HCT116 (cell line): ENCODE measurements at regions not wholly inside any gene's neighbourhood (a gene's known extent, or its start where the extent isn't known, plus 50 kb on each side); places are given as distances from the start of the nearest gene placed in this dataset.

Experiments
- ATAC-seq: fragments of 200-7000 bp; cut with Tn5 transposase; 2 replicates; pipeline ENCODE4 v1.9.1; 2020; ENCODE audit warnings: mild to moderate bottlenecking, moderate library complexity
- BruUV-seq: library from RNA; stranded (reverse); fragments of 400-500 nt; replicated peaks from 2 replicates; lab custom pipeline; 2021; lab: Mats Ljungman, UMichigan
- CTCF ChIA-PET: fragments of 300-600 bp; sonication (Branson Sonifier 250); formaldehyde crosslinking; loops from one replicate; lab custom pipeline; 2021; ENCODE audit warnings: antibody characterized with exemption; lab: Charles Lee
- POLR2A ChIA-PET: fragments of 300-600, 350-600 bp; sonication (Branson Sonifier 250); formaldehyde crosslinking; loops from one replicate; lab custom pipeline; 2021; ENCODE audit warnings: antibody characterized with exemption; lab: Charles Lee
- RAD21 ChIA-PET, 2 experiments: fragments of 300-600 bp; sonication (Branson Sonifier 250); formaldehyde crosslinking; loops; one replicate each; lab custom pipeline; 2023; ENCODE audit warnings: low total read pairs in 2 of 2; ENCODE audit not compliant: uncharacterized antibody in 2 of 2, unreplicated experiment in 2 of 2, low non-redundant PET in 1 of 2; lab: Charles Lee
- DNase-seq: peaks from one replicate; pipeline ENCODE4 v3.0.0-alpha.2; 2010; ENCODE audit warnings: low read depth, low spot score
- H2AFZ ChIP-seq: fragments of 200-600 bp; shearing (Covaris generic), sonication (generic); 2 replicates; pipeline ENCODE4 v1.6.1; 2017; ENCODE audit warnings: low read depth, mixed run types, mixed read lengths, antibody characterized with exemption, low read length; ENCODE audit not compliant: poor library complexity, severe bottlenecking
- H3K27ac ChIP-seq: 2 replicates; pipeline ENCODE4 v1.5.1; 2012; ENCODE audit warnings: low read depth, low read length
- H3K27me3 ChIP-seq: fragments of 200-600 bp; sonication (generic); 2 replicates; pipeline ENCODE4 v1.6.1; 2016; ENCODE audit warnings: mixed run types, low read length, mixed read lengths; ENCODE audit not compliant: insufficient read depth
- H3K36me3 ChIP-seq, 2 experiments: fragments of 200-500 bp in 1 of 2; fragments of 200-600 bp in 1 of 2; sonication (Bioruptor generic) in 1 of 2; sonication (generic) in 1 of 2; 2 replicates each; pipeline versions ENCODE4 v1.5.1 to v1.6.1; 2014 to 2016; ENCODE audit warnings: low read length in 2 of 2, inconsistent platforms in 1 of 2, mixed read lengths in 1 of 2, mixed run types in 1 of 2; ENCODE audit not compliant: insufficient read depth in 2 of 2, control insufficient read depth in 1 of 2
- H3K4me1 ChIP-seq, 2 experiments: fragments of 200-600 bp in 1 of 2; sonication (generic) in 1 of 2; 2 replicates each; pipeline versions ENCODE4 v1.5.1 to v1.6.1; 2012 to 2017; ENCODE audit warnings: low read length in 2 of 2, inconsistent platforms in 1 of 2, mild to moderate bottlenecking in 1 of 2, mixed read lengths in 1 of 2, mixed run types in 1 of 2, moderate library complexity in 1 of 2; ENCODE audit not compliant: insufficient read depth in 2 of 2, control insufficient read depth in 1 of 2
- H3K4me2 ChIP-seq: fragments of 200-600 bp; sonication (generic); 2 replicates; pipeline ENCODE4 v1.6.1; 2017; ENCODE audit warnings: mixed run types, low read length, mixed read lengths
- H3K4me3 ChIP-seq, 2 experiments: fragments of 200-600 bp in 1 of 2; sonication (generic) in 1 of 2; replicated peaks in 1 of 2; 2 replicates each; pipeline ENCODE4 v1.5.1; 2011 to 2016; ENCODE audit warnings: low read length in 2 of 2, control low read depth in 1 of 2, low read depth in 1 of 2, mild to moderate bottlenecking in 1 of 2, mixed read lengths in 1 of 2, mixed run types in 1 of 2
- H3K79me2 ChIP-seq: fragments of 200-600 bp; sonication (generic); 2 replicates; pipeline ENCODE4 v1.6.1; 2017; ENCODE audit warnings: mild to moderate bottlenecking, mixed run types, low read length, moderate library complexity, mixed read lengths; ENCODE audit not compliant: insufficient read depth
- H3K9ac ChIP-seq: fragments of 200-600 bp; sonication (generic); 2 replicates; pipeline ENCODE4 v1.6.1; 2016; ENCODE audit warnings: low read length, mixed read lengths
- H3K9me2 ChIP-seq: fragments of 200-600 bp; sonication (generic), shearing (Covaris generic); 2 replicates; pipeline ENCODE4 v1.6.1; 2017; ENCODE audit warnings: mixed run types, mild to moderate bottlenecking, moderate library complexity; ENCODE audit not compliant: insufficient read depth
- H3K9me3 ChIP-seq, 2 experiments: fragments of 200-500 bp in 1 of 2; fragments of 200-600 bp in 1 of 2; sonication (Bioruptor generic) in 1 of 2; sonication (generic) in 1 of 2; 2 replicates each; pipeline ENCODE4 v1.6.1; 2014 to 2017; ENCODE audit warnings: low read length in 2 of 2, mixed read lengths in 2 of 2, inconsistent platforms in 1 of 2, low read depth in 1 of 2, mild to moderate bottlenecking in 1 of 2, mixed run types in 1 of 2, moderate library complexity in 1 of 2; ENCODE audit not compliant: control insufficient read depth in 1 of 2, insufficient read depth in 1 of 2
- H4K20me1 ChIP-seq: fragments of 200-600 bp; sonication (generic), shearing (Covaris generic); 2 replicates; pipeline ENCODE4 v1.6.1; 2017; ENCODE audit warnings: mixed run types, mild to moderate bottlenecking, moderate library complexity; ENCODE audit not compliant: insufficient read depth
- ATF3 ChIP-seq: IDR thresholded peaks from 2 replicates; pipeline ENCODE4 v1.6.1; 2012
- EGR1 ChIP-seq: IDR thresholded peaks from 2 replicates; pipeline ENCODE4 v1.6.1; 2012; ENCODE audit warnings: low read depth
- ELF1 ChIP-seq: IDR thresholded peaks from 2 replicates; pipeline ENCODE4 v1.6.1; 2012; ENCODE audit warnings: low read depth, borderline replicate concordance
- EZH2 ChIP-seq: fragments of 200-600 bp; sonication (generic); IDR thresholded peaks from 2 replicates; pipeline ENCODE4 v1.6.1; 2017; ENCODE audit warnings: antibody characterized with exemption, mixed run types
- EZH2phosphoT487 ChIP-seq: fragments of 200-600 bp; IDR thresholded peaks from 2 replicates; pipeline ENCODE4 v1.6.1; 2018; ENCODE audit warnings: antibody characterized with exemption, borderline replicate concordance
- FOSL1 ChIP-seq: IDR thresholded peaks from 2 replicates; pipeline ENCODE4 v1.6.1; 2012; ENCODE audit warnings: low read depth
- JUND ChIP-seq: IDR thresholded peaks from 2 replicates; pipeline ENCODE4 v1.6.1; 2012
- POLR2A ChIP-seq: IDR thresholded peaks from 2 replicates; pipeline ENCODE4 v1.7.0; 2011; ENCODE audit warnings: borderline replicate concordance; ENCODE audit not compliant: insufficient read depth, insufficient read length; ENCODE audit errors: extremely low read depth
- POLR2AphosphoS5 ChIP-seq: IDR thresholded peaks from 2 replicates; pipeline ENCODE4 v1.6.1; 2011; ENCODE audit warnings: mild to moderate bottlenecking, low read depth, low read length, moderate library complexity
- REST ChIP-seq: IDR thresholded peaks from 2 replicates; pipeline ENCODE4 v1.6.1; 2012; ENCODE audit warnings: low read depth
- SP1 ChIP-seq: IDR thresholded peaks from 2 replicates; pipeline ENCODE4 v1.6.1; 2012; ENCODE audit warnings: low read depth
- YY1 ChIP-seq: IDR thresholded peaks from 2 replicates; pipeline ENCODE4 v1.6.1; 2011; ENCODE audit warnings: low read length, low read depth, moderate library complexity, mild to moderate bottlenecking; ENCODE audit not compliant: insufficient replicate concordance; ENCODE audit errors: extremely low read depth
- ZFX ChIP-seq: fragments of 450-650 bp; IDR thresholded peaks from 2 replicates; pipeline ENCODE4 v1.6.1; 2017
- intact Hi-C: fragments of 100-400 bp; cut with micrococcal nuclease; formaldehyde crosslinking; loops from 2 replicates; pipeline ENCODE4 v1.10.0; 2022
- TF ChIP-seq, protein P1 (sequence below): IDR thresholded peaks from 2 replicates; pipeline ENCODE4 v1.6.1; 2011; ENCODE audit warnings: mild to moderate bottlenecking, low read length, moderate library complexity; ENCODE audit not compliant: insufficient replicate concordance; ENCODE audit errors: extremely low read depth
- TF ChIP-seq, protein P2 (sequence below): IDR thresholded peaks from 2 replicates; pipeline ENCODE4 v1.6.1; 2012

- ChIA-PET RAD21 (no interaction called here), POLR2A (no interaction called here), CTCF (no interaction called here)
- H2AFZ ChIP-seq, result no peak overlapping the region
- H3K4me1 ChIP-seq, result no peaks in the 10 kb centered on the region
- H3K4me3 ChIP-seq, result no peak overlapping the region
- ATAC-seq (no peak), DNase-seq (no peak)
- intact Hi-C loops, result no loop called here
- H3K79me2 ChIP-seq, result no peaks in the 10 kb centered on the region
- no TSS peak for BruUV-seq
- H3K36me3 ChIP-seq, result no peaks in the 10 kb centered on the region
- H3K27me3 ChIP-seq, result no peaks in the 10 kb centered on the region
- TF ChIP-seq EGR1 (no peak), JUND (no peak), SP1 (no peak), POLR2A (no peak), ATF3 (no peak), POLR2AphosphoS5 (no peak), EZH2 (no peak), YY1 (no peak), EZH2phosphoT487 (no peak), ELF1 (no peak), REST (no peak), ZFX (no peak), FOSL1 (no peak)
- TF ChIP-seq, protein P1, sequence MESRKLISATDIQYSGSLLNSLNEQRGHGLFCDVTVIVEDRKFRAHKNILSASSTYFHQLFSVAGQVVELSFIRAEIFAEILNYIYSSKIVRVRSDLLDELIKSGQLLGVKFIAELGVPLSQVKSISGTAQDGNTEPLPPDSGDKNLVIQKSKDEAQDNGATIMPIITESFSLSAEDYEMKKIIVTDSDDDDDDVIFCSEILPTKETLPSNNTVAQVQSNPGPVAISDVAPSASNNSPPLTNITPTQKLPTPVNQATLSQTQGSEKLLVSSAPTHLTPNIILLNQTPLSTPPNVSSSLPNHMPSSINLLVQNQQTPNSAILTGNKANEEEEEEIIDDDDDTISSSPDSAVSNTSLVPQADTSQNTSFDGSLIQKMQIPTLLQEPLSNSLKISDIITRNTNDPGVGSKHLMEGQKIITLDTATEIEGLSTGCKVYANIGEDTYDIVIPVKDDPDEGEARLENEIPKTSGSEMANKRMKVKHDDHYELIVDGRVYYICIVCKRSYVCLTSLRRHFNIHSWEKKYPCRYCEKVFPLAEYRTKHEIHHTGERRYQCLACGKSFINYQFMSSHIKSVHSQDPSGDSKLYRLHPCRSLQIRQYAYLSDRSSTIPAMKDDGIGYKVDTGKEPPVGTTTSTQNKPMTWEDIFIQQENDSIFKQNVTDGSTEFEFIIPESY, result no peak
- TF ChIP-seq, protein P2, sequence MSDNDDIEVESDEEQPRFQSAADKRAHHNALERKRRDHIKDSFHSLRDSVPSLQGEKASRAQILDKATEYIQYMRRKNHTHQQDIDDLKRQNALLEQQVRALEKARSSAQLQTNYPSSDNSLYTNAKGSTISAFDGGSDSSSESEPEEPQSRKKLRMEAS, result no peak
- no peak overlapping the region for H3K4me2 ChIP-seq
- H4K20me1 ChIP-seq, result no peaks in the 10 kb centered on the region
- H3K9me3 ChIP-seq, result peaks cover 0 to 3% of the 10 kb centered on the region in 2 experiments; a peak in 1 of 4 replicates
- no peak overlapping the region for H3K27ac ChIP-seq
- H3K9ac ChIP-seq, result no peak overlapping the region
- H3K9me2 ChIP-seq, result no peaks in the 10 kb centered on the region
Measured at GRCh38 chr1:82449506-82450057, 648.8 kb downstream of the ADGRL2 start.
